Fibroblast of skin of left biceps (primary cell): ENCODE measurements at regions not wholly inside any gene's neighbourhood (a gene's known extent, or its start where the extent isn't known, plus 50 kb on each side); places are given as distances from the start of the nearest gene placed in this dataset.
A peak's percentile ranks its signal among the peaks of the same experiment; 100 is the strongest.
"Not testable (repeated sequence)": the region's sequence is repeated elsewhere in the genome, so short reads cannot be mapped to it uniquely, and the experiment has no call there.

Experiments used
- DNase-seq, 2 experiments: peaks; one replicate each; pipeline ENCODE4 v3.0.0-alpha.2; 2013; ENCODE audit warnings: low read depth in 2 of 2

- no peak for DNase-seq
These were observed 226.0 kb upstream of the SLC35G4 start for GRCh38 chr18:11383381-11383780.

- no peak for DNase-seq
These were observed 228.4 kb upstream of the SLC35G4 start for GRCh38 chr18:11380968-11381367.

- no peak for DNase-seq
These were observed 229.7 kb upstream of the SLC35G4 start for GRCh38 chr18:11379660-11380059.

- DNase-seq = no peak
These were observed 228.6 kb upstream of the PIEZO2 start for GRCh38 chr18:11377766-11378540.

- no peak for DNase-seq
These were observed 222.8 kb upstream of the PIEZO2 start for GRCh38 chr18:11372163-11372562.

GRCh38 chr18:11369556-11369955 lies 220.2 kb upstream of the PIEZO2 start:
- DNase-seq = no peak

GRCh38 chr18:11368020-11368419 lies 218.7 kb upstream of the PIEZO2 start:
- DNase-seq = no peak

- DNase-seq = no peak
These were observed 218.0 kb upstream of the PIEZO2 start for GRCh38 chr18:11367351-11367750.

- DNase-seq = no peak
These were observed 217.0 kb upstream of the PIEZO2 start for GRCh38 chr18:11366410-11366809.

- DNase-seq = no peak
These were observed 213.5 kb upstream of the PIEZO2 start for GRCh38 chr18:11362856-11363255.

- DNase-seq = not testable (repeated sequence)
These were observed 212.5 kb upstream of the PIEZO2 start for GRCh38 chr18:11361862-11362261.

- DNase-seq = no peak
These were observed 208.3 kb upstream of the PIEZO2 start for GRCh38 chr18:11357678-11358077.

GRCh38 chr18:11344576-11344975 lies 195.2 kb upstream of the PIEZO2 start:
- DNase-seq = not testable (repeated sequence)

GRCh38 chr18:11343096-11343495 lies 193.7 kb upstream of the PIEZO2 start:
- no peak for DNase-seq

GRCh38 chr18:11342115-11342514 lies 192.7 kb upstream of the PIEZO2 start:
- not testable (repeated sequence) for DNase-seq

- peak; percentile 71 to 72 for DNase-seq
These were observed 189.9 kb upstream of the PIEZO2 start for GRCh38 chr18:11339188-11339775.

- DNase-seq = no peak
These were observed 186.9 kb upstream of the PIEZO2 start for GRCh38 chr18:11336241-11336640.

GRCh38 chr18:11327391-11328009 lies 178.1 kb upstream of the PIEZO2 start:
- no peak for DNase-seq

GRCh38 chr18:11324956-11325882 lies 175.8 kb upstream of the PIEZO2 start:
- peak; percentile 87 to 88 for DNase-seq

GRCh38 chr18:11324510-11324909 lies 175.1 kb upstream of the PIEZO2 start:
- no peak for DNase-seq

- no peak for DNase-seq
These were observed 174.0 kb upstream of the PIEZO2 start for GRCh38 chr18:11323359-11323819.

- DNase-seq = no peak
These were observed 173.3 kb upstream of the PIEZO2 start for GRCh38 chr18:11322716-11323115.
